ENCODE measurements at regions not wholly inside any gene's neighbourhood (a gene's known extent, or its start where the extent isn't known, plus 50 kb on each side); places are given as distances from the start of the nearest gene placed in this dataset.
"Not testable (repeated sequence)": the region's sequence is repeated elsewhere in the genome, so short reads cannot be mapped to it uniquely, and the experiment has no call there.

- H3K36me3 ChIP-seq (ENCODE audit: control insufficient read depth in 2 of 2, insufficient read depth in 1 of 2, low read length in 2 of 2); POLR2A ChIA-PET; CTCF ChIA-PET; H3K4me1 ChIP-seq (ENCODE audit: control insufficient read depth, insufficient read depth, low read length); H3K27ac ChIP-seq (ENCODE audit: extremely low read depth, low read depth, low read length); H3K9me3 ChIP-seq (ENCODE audit: control insufficient read depth, insufficient read depth, low read depth, low read length); H3K4me3 ChIP-seq (ENCODE audit: low read depth, low read length): not testable (repeated sequence)
Measured at GRCh38 chr3:172579753-172580152, 56.5 kb upstream of the TNFSF10 start.

- H3K36me3 ChIP-seq (ENCODE audit: control insufficient read depth in 2 of 2, insufficient read depth in 1 of 2, low read length in 2 of 2); H3K4me3 ChIP-seq (ENCODE audit: low read depth, low read length); CTCF ChIA-PET; H3K9me3 ChIP-seq (ENCODE audit: control insufficient read depth, insufficient read depth, low read depth, low read length); H3K27ac ChIP-seq (ENCODE audit: extremely low read depth, low read depth, low read length); POLR2A ChIA-PET; H3K4me1 ChIP-seq (ENCODE audit: control insufficient read depth, insufficient read depth, low read length): not testable (repeated sequence)
Measured at GRCh38 chr3:172578714-172579113, 55.5 kb upstream of the TNFSF10 start.

GRCh38 chr3:172577987-172578570 lies 54.8 kb upstream of the TNFSF10 start:
- no peaks in the 10 kb centered on the region for H3K36me3 ChIP-seq (ENCODE audit: control insufficient read depth in 2 of 2, insufficient read depth in 1 of 2, low read length in 2 of 2)
- H3K27ac ChIP-seq (ENCODE audit: extremely low read depth, low read depth, low read length), result no peak overlapping the region
- no peaks in the 10 kb centered on the region for H3K9me3 ChIP-seq (ENCODE audit: control insufficient read depth, insufficient read depth, low read depth, low read length)
- CTCF ChIA-PET, result no interaction called here
- POLR2A ChIA-PET, result no interaction called here
- H3K4me3 ChIP-seq (ENCODE audit: low read depth, low read length), result no peak overlapping the region
- TF ChIP-seq ZBTB17 (tag by site-specific recombination; IDR thresholded peaks at IDR 0.05) (no peak), ZNF654 (tag by site-specific recombination; IDR thresholded peaks at IDR 0.05; ENCODE audit: low read depth) (no peak), ZNF660 (tag by site-specific recombination; IDR thresholded peaks at IDR 0.05) (no peak), ZNF792 (tag by site-specific recombination; IDR thresholded peaks at IDR 0.05) (no peak), PATZ1 (tag by site-specific recombination; IDR thresholded peaks at IDR 0.05) (no peak), MYNN (tag by site-specific recombination; IDR thresholded peaks at IDR 0.05; ENCODE audit: borderline replicate concordance) (no peak), ZNF426 (tag by site-specific recombination; IDR thresholded peaks at IDR 0.05) (no peak), ZNF777 (tag by site-specific recombination; IDR thresholded peaks at IDR 0.05; ENCODE audit: borderline replicate concordance) (no peak), ZNF639 (tag by site-specific recombination; IDR thresholded peaks at IDR 0.05) (no peak), FEZF1 (tag by site-specific recombination; IDR thresholded peaks at IDR 0.05) (no peak), INSM2 (tag by site-specific recombination; IDR thresholded peaks at IDR 0.05) (no peak), ZNF473 (tag by site-specific recombination; IDR thresholded peaks at IDR 0.05) (no peak), ZNF664 (tag by site-specific recombination; IDR thresholded peaks at IDR 0.05) (no peak), ZSCAN23 (tag by site-specific recombination; IDR thresholded peaks at IDR 0.05) (no peak), ZNF175 (tag by site-specific recombination; IDR thresholded peaks at IDR 0.05) (no peak), ZNF626 (tag by site-specific recombination; IDR thresholded peaks at IDR 0.05) (no peak), ZNF530 (tag by site-specific recombination; IDR thresholded peaks at IDR 0.05; ENCODE audit: low read depth) (no peak), ZBTB8A (tag by site-specific recombination; IDR thresholded peaks at IDR 0.05) (no peak), ZNF221 (tag by site-specific recombination; IDR thresholded peaks at IDR 0.05; ENCODE audit: borderline replicate concordance) (no peak)
- no peaks in the 10 kb centered on the region for H3K4me1 ChIP-seq (ENCODE audit: control insufficient read depth, insufficient read depth, low read length)

Measured in HEK293 (cell line).